Brain microvascular endothelial cell (primary cell): ENCODE measurements at regions not wholly inside any gene's neighbourhood (a gene's known extent, or its start where the extent isn't known, plus 50 kb on each side); places are given as distances from the start of the nearest gene placed in this dataset.
"Not testable (repeated sequence)": the region's sequence is repeated elsewhere in the genome, so short reads cannot be mapped to it uniquely, and the experiment has no call there.

Experiments
- DNase-seq: peaks from one replicate; pipeline ENCODE4 v3.0.0-alpha.2; 2020
- H3K27ac ChIP-seq: fragments of 250-450 bp; sonication (Bioruptor Pico); 2 replicates; pipeline ENCODE4 v1.5.1; 2020; ENCODE audit warnings: mild to moderate bottlenecking, moderate library complexity
- H3K27me3 ChIP-seq: fragments of 250-450 bp; sonication (Bioruptor Pico); replicated peaks from 2 replicates; pipeline ENCODE4 v1.5.1; 2020; ENCODE audit warnings: mild to moderate bottlenecking
- H3K36me3 ChIP-seq: fragments of 250-450 bp; sonication (Bioruptor Pico); replicated peaks from 2 replicates; pipeline ENCODE4 v1.5.1; 2020; ENCODE audit warnings: mild to moderate bottlenecking
- H3K4me3 ChIP-seq: 2 replicates; pipeline ENCODE4 v1.5.1; 2011; ENCODE audit warnings: low read depth, mild to moderate bottlenecking, control low read depth, low read length, moderate library complexity
- in situ Hi-C: cut with HindIII; loops from 2 replicates; pipeline ENCODE4 v1.10.0; 2017; ENCODE audit warnings: low sequenced_read_pairs, low pct_ligation_motif_present
- TF ChIP-seq, protein P1 (sequence below): IDR thresholded peaks from 2 replicates; pipeline ENCODE4 v1.5.1; 2011; ENCODE audit warnings: low read depth, mild to moderate bottlenecking, moderate library complexity, low read length, control low read depth, inconsistent platforms; ENCODE audit errors: missing control alignments

GRCh38 chr3:159047361-159047760, 245.5 kb downstream of the MFSD1 start:
- Histone ChIP-seq H3K4me3 (no peak overlapping the region), H3K27me3 (no peaks in the 10 kb centered on the region), H3K36me3 (no peaks in the 10 kb centered on the region), H3K27ac (no peak overlapping the region)
- DNase-seq: no peak
- in situ Hi-C loops: no loop called here
- TF ChIP-seq, protein P1, sequence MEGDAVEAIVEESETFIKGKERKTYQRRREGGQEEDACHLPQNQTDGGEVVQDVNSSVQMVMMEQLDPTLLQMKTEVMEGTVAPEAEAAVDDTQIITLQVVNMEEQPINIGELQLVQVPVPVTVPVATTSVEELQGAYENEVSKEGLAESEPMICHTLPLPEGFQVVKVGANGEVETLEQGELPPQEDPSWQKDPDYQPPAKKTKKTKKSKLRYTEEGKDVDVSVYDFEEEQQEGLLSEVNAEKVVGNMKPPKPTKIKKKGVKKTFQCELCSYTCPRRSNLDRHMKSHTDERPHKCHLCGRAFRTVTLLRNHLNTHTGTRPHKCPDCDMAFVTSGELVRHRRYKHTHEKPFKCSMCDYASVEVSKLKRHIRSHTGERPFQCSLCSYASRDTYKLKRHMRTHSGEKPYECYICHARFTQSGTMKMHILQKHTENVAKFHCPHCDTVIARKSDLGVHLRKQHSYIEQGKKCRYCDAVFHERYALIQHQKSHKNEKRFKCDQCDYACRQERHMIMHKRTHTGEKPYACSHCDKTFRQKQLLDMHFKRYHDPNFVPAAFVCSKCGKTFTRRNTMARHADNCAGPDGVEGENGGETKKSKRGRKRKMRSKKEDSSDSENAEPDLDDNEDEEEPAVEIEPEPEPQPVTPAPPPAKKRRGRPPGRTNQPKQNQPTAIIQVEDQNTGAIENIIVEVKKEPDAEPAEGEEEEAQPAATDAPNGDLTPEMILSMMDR: no peak

DNA sequence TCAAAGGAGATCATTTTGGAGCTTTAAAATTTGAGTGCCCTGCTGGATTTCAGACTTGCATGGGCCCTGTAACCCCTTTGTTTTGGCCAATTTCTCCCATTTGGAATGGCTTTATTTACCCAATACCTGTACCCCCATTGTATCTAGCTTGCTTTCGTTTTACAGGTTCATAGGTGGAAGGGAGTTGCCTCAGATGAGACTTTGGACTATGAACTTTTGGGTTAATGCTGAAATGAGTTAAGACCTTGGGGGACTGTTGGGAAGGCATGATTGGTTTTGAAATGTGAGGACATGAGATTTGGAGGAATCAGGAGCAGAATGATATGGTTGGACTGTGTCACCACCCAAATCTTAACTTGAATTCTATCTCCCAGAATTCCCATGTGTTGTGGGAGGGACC, 250.6 kb downstream of the MFSD1 start:
- in situ Hi-C loops, H3K4me3 ChIP-seq, DNase-seq, H3K27ac ChIP-seq, H3K27me3 ChIP-seq, H3K36me3 ChIP-seq: not testable (repeated sequence)

- Histone ChIP-seq H3K36me3 (no peaks in the 10 kb centered on the region), H3K27ac (no peak overlapping the region), H3K4me3 (no peak overlapping the region), H3K27me3 (no peaks in the 10 kb centered on the region)
- in situ Hi-C loops: no loop called here
- DNase-seq: no peak
- TF ChIP-seq, protein P1: no peak
Measured at GRCh38 chr3:159057621-159058020, 255.8 kb downstream of the MFSD1 start.

DNA sequence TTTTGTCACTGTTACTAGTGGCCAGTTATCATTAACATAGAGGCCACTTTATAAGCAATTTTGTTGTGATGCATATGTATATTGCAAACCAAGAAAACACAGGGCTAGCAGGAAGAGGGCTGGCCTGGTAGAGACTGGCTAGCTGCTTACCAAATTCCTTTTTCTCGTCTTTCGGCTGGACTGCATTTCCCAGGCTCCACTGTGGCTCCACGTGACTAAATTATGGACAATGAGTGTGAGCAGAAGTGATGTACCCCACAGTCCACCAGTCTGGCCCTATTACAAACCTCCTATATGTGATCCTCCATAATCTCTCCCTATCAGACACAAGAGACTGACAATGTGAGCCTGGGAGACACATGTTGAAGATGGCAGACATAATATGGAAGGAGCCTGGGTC, 257.0 kb downstream of the MFSD1 start:
- in situ Hi-C loops: no loop called here
- Histone ChIP-seq H3K27ac (no peak overlapping the region), H3K36me3 (no peaks in the 10 kb centered on the region), H3K4me3 (no peak overlapping the region), H3K27me3 (no peaks in the 10 kb centered on the region)
- no peak for DNase-seq
- TF ChIP-seq, protein P1: no peak

DNA sequence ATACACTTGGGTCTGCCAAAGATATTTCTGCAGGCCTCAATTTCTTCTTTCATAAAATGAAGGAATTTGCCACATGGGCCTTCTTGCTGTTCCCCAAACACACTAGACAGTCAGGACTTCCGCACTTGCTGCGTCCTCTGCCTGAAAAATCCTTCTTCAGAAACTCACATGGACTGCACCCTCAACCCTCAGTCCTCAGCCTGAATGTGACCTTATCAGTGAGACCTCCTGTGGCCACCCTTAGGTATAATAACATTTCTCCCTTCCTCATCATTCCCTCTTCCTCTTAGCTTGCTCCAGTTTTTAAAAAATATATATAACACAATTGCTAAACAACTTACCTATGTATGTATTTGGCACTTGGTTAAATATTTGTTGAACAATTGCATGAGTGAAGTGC, 257.5 kb downstream of the MFSD1 start:
- H3K36me3 ChIP-seq: no peaks in the 10 kb centered on the region
- no peak overlapping the region for H3K4me3 ChIP-seq
- in situ Hi-C loops: no loop called here
- H3K27me3 ChIP-seq: no peaks in the 10 kb centered on the region
- H3K27ac ChIP-seq: no peak overlapping the region
- TF ChIP-seq, protein P1: no peak
- no peak for DNase-seq

DNA sequence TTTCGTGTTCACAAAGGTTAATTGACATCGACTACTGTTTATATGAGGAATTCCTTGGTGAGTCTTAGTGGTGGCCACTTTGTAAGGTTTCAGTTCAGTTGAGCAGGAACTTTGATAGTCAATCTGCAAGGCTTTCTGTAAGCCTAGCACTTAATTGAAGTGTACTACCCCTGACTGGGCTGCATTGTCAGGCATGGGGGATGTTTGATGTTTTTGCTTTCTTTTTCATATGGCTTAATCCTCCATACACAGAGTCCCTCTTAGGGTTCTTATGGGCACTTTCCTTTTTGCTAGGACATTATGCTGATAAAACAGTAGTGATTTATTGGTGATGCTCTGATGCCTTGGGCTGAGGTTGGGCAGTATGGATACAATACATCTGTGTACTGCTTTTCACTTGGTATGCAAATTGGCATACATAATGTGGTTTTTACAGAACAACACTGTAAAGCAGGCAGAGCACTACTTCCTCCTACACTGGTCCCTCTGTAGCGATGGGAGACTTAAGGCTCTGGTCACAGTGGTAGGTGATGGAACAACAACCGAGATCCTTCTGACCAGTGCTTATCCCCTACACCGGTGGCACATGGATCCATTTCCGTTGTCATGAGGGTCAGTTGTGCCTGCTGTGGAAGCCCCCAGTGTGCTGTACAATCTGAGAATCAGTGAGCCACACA, 261.0 kb downstream of the MFSD1 start:
- H3K36me3 ChIP-seq: no peaks in the 10 kb centered on the region
- no peak overlapping the region for H3K4me3 ChIP-seq
- TF ChIP-seq, protein P1: no peak
- H3K27ac ChIP-seq: no peak overlapping the region
- H3K27me3 ChIP-seq: no peaks in the 10 kb centered on the region
- no peak for DNase-seq
- in situ Hi-C loops: no loop called here
